BJ (cell line): ENCODE measurements at regions not wholly inside any gene's neighbourhood (a gene's known extent, or its start where the extent isn't known, plus 50 kb on each side); places are given as distances from the start of the nearest gene placed in this dataset.

ENCODE experiments used
- CTCF ChIA-PET: fragments of 350-600 bp; formaldehyde crosslinking; extraction: SDS; loops from one replicate; lab custom pipeline; 2021; ENCODE audit warnings: antibody characterized with exemption, inconsistent platforms; lab: Yijun Ruan, JAX
- POLR2A ChIA-PET: fragments of 300-600 bp; sonication (Branson Sonifier 250); formaldehyde crosslinking; extraction: SDS; loops from one replicate; lab custom pipeline; 2021; ENCODE audit warnings: antibody characterized with exemption; lab: Charles Lee
- DNase-seq: peaks from one replicate; pipeline ENCODE4 v3.0.0-alpha.2; 2011; ENCODE audit warnings: low read depth
- H3K27me3 ChIP-seq: 2 replicates; pipeline ENCODE4 v1.6.0; 2011; ENCODE audit warnings: low read length; ENCODE audit not compliant: control insufficient read depth, insufficient read depth
- H3K36me3 ChIP-seq: 2 replicates; pipeline ENCODE4 v1.5.1; 2011; ENCODE audit warnings: low read length; ENCODE audit not compliant: control insufficient read depth, insufficient read depth
- H3K4me3 ChIP-seq: 2 replicates; pipeline ENCODE4 v1.5.1; 2011; ENCODE audit warnings: low read depth, mild to moderate bottlenecking, control low read depth, low read length
- TF ChIP-seq, protein P1 (sequence below): IDR thresholded peaks from 2 replicates; pipeline ENCODE4 v1.5.1; 2011; ENCODE audit warnings: low read depth, mild to moderate bottlenecking, control low read depth, inconsistent platforms, low read length, moderate library complexity; ENCODE audit not compliant: insufficient read depth

DNA sequence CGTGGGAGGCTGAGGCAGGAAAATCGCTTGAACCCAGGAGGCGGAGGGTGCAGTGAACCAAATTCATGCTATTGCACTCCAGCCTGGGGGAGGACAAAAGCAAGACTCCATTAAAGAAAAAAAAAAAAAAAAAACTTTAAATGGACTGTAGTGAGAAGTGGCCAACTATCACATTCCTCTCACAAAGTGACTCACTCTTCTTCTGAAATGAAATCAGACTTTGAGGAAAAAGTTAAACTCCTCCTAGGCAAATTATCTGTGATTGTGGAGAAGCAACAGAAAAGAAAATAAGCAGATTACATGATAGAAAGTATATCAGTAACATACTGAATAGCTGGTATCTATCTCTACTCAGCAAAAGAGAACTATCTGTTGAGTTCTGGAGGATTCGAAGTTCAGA is 234.3 kb upstream of the PHF14 start:
- DNase-seq: no peak
- CTCF ChIA-PET: no interaction called here
- Histone ChIP-seq H3K27me3 (no peaks in the 10 kb centered on the region), H3K4me3 (no peak overlapping the region), H3K36me3 (no peaks in the 10 kb centered on the region)
- TF ChIP-seq, protein P1, sequence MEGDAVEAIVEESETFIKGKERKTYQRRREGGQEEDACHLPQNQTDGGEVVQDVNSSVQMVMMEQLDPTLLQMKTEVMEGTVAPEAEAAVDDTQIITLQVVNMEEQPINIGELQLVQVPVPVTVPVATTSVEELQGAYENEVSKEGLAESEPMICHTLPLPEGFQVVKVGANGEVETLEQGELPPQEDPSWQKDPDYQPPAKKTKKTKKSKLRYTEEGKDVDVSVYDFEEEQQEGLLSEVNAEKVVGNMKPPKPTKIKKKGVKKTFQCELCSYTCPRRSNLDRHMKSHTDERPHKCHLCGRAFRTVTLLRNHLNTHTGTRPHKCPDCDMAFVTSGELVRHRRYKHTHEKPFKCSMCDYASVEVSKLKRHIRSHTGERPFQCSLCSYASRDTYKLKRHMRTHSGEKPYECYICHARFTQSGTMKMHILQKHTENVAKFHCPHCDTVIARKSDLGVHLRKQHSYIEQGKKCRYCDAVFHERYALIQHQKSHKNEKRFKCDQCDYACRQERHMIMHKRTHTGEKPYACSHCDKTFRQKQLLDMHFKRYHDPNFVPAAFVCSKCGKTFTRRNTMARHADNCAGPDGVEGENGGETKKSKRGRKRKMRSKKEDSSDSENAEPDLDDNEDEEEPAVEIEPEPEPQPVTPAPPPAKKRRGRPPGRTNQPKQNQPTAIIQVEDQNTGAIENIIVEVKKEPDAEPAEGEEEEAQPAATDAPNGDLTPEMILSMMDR: no peak
- POLR2A ChIA-PET: no interaction called here

DNA sequence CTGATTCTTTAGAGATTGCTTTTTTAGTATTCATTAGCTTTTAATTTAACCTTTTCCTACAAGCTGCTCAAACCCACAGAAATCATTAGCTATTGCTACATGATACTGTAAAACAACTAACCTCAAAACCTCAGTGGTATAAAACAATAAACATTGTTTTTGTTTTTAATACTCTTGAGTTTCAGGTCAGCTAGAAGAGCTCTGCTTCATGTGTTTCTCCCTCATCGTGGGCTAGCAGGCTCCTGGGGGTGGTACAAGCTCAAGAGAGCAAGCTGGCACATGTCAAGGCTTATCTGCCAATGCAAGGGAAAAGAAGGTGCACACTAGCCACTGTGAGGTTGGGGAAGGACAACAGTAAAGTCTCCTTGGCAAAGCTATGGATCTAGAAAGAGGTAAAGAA is 232.9 kb upstream of the PHF14 start:
- no peaks in the 10 kb centered on the region for H3K27me3 ChIP-seq
- ChIA-PET POLR2A (no interaction called here), CTCF (no interaction called here)
- TF ChIP-seq, protein P1: no peak
- no peaks in the 10 kb centered on the region for H3K36me3 ChIP-seq
- no peak for DNase-seq
- H3K4me3 ChIP-seq: no peak overlapping the region

DNA sequence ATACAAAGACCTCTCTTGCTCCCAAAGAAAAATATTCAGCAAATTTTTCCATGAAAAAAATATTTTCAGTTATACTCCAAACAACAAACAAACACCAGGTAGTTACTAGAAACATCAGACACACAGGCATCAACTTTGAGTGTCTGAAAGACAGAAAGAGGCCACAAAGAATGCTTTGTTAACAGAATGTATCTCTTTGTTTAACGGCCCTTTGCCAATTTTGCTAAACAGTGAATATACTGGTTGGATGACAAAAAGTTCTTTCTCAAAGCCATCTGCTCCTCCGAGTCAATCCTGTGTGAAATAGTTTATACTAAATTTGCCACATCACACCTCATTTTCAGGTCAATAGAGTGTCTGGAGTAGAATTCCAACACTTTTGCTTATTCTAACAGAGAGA is 216.7 kb upstream of the PHF14 start:
- H3K27me3 ChIP-seq: no peaks in the 10 kb centered on the region
- POLR2A ChIA-PET: no interaction called here
- TF ChIP-seq, protein P1: no peak
- no peak for DNase-seq
- H3K36me3 ChIP-seq: no peaks in the 10 kb centered on the region
- no peak overlapping the region for H3K4me3 ChIP-seq
- CTCF ChIA-PET: no interaction called here

DNA sequence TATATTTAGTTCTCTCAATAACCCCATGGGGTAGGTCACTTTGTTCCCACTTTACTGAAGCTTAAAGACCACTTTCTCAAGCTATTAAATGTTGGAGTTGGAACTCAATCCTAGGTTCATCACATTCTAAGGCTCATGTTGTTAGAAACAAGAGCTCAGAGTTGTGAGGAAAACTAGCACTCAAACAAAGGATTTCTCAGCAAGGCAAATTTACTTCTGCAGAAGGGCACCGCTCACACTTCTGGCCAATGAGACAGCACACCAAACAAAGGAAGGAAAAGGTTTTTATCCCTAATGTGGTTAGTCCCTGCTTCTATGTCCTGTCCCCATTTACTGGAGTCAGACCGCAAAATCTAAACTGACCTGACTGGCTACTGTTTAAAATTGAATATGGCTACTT is 214.6 kb upstream of the PHF14 start:
- TF ChIP-seq, protein P1: no peak
- ChIA-PET CTCF (no interaction called here), POLR2A (no interaction called here)
- no peak overlapping the region for H3K4me3 ChIP-seq
- H3K27me3 ChIP-seq: no peaks in the 10 kb centered on the region
- DNase-seq: no peak
- no peaks in the 10 kb centered on the region for H3K36me3 ChIP-seq

DNA sequence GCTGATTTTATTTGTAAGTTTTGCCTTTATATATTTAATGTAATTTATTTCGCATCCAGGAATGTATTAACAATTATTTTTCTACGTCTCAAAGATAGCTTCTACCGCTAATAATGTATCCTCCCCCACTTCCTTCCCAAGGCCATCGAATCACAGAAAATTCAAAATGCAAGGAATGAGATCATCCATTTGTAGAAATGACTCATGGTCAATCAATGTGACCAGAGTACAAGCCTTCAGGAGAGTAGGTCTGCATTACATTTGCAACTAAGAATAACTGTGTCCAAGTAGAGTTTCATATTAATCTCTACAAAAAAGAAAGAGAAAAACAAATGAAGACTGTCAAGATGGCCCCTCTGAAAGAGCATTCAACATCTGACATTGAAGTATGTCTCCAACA is 205.9 kb upstream of the PHF14 start:
- Histone ChIP-seq H3K27me3 (no peaks in the 10 kb centered on the region), H3K36me3 (no peaks in the 10 kb centered on the region), H3K4me3 (no peak overlapping the region)
- ChIA-PET CTCF (interaction anchor here (0.7 kb wide), 1 partner anchor 321 kb away, joined by 3 read pairs; no protein-coding TSS in a partner anchor), POLR2A (no interaction called here)
- TF ChIP-seq, protein P1: no peak
- DNase-seq: no peak
